Activated CD8-positive, alpha-beta T cell treated with anti-CD3 and anti-CD28 coated beads for 36 hours (primary cell): ENCODE measurements at regions not wholly inside any gene's neighbourhood (a gene's known extent, or its start where the extent isn't known, plus 50 kb on each side); places are given as distances from the start of the nearest gene placed in this dataset.

Experiments
- ATAC-seq: fragments of 200-7000 bp; cut with Tn5 transposase; one replicate; pipeline ENCODE4 v1.10.0; 2021; ENCODE audit warnings: mild to moderate bottlenecking, moderate library complexity
- CTCF ChIA-PET: fragments of 350-600 bp; sonication (Branson Sonifier 250); formaldehyde crosslinking; loops from one replicate; lab custom pipeline; 2021; ENCODE audit warnings: antibody characterized with exemption; lab: Charles Lee
- POLR2A ChIA-PET: fragments of 350-600 bp; sonication (Branson Sonifier 250); formaldehyde crosslinking; loops from one replicate; lab custom pipeline; 2021; ENCODE audit warnings: antibody characterized with exemption; lab: Charles Lee
- DNase-seq: peaks from one replicate; pipeline ENCODE4 v3.0.0-alpha.2; 2020
- H3K27ac Mint-ChIP-seq: one replicate; pipeline ENCODE4 v1.8.0; 2021; ENCODE audit warnings: mild to moderate bottlenecking, mixed read lengths
- H3K27me3 Mint-ChIP-seq: one replicate; pipeline ENCODE4 v1.8.0; 2021; ENCODE audit warnings: mixed read lengths
- H3K36me3 Mint-ChIP-seq: one replicate; pipeline ENCODE4 v1.8.0; 2021; ENCODE audit warnings: low read depth, mixed read lengths
- H3K4me1 Mint-ChIP-seq: one replicate; pipeline ENCODE4 v1.8.0; 2021; ENCODE audit warnings: low read depth, mixed read lengths
- H3K4me3 Mint-ChIP-seq: one replicate; pipeline ENCODE4 v1.8.0; 2021; ENCODE audit warnings: mild to moderate bottlenecking, moderate library complexity, mixed read lengths
- H3K9me3 Mint-ChIP-seq: one replicate; pipeline ENCODE4 v1.8.0; 2021; ENCODE audit warnings: mixed read lengths
- CTCF ChIP-seq: fragments of 200-600 bp; IDR thresholded peaks from one replicate; pipeline ENCODE4 v1.8.0; 2022; ENCODE audit warnings: antibody characterized with exemption, mild to moderate bottlenecking
- intact Hi-C: fragments of 100-400 bp; cut with micrococcal nuclease; formaldehyde crosslinking; loops from one replicate; pipeline ENCODE4 v1.10.0; 2022

- no peak overlapping the region for H3K4me3 Mint-ChIP-seq
- peaks cover 1% of the 10 kb centered on the region for H3K9me3 Mint-ChIP-seq
- ChIA-PET CTCF (interaction anchor here (2.3 kb wide), 1 partner anchor 11 kb away, joined by 6 read pairs; no protein-coding TSS in a partner anchor), POLR2A (no interaction called here)
- no peak for TF ChIP-seq CTCF
- intact Hi-C loops = no loop called here
- DNase-seq = no peak
- no peaks in the 10 kb centered on the region for H3K36me3 Mint-ChIP-seq
- no peak overlapping the region for H3K27ac Mint-ChIP-seq
- no peaks in the 10 kb centered on the region for H3K27me3 Mint-ChIP-seq
- H3K4me1 Mint-ChIP-seq = no peaks in the 10 kb centered on the region
- no peak for ATAC-seq
Observed at GRCh38 chrX:9301836-9302235, 163.0 kb upstream of the TBL1X start.

GRCh38 chrX:9302381-9302780 lies 162.5 kb upstream of the TBL1X start:
- Mint-ChIP-seq H3K36me3 (no peaks in the 10 kb centered on the region), H3K4me3 (no peak overlapping the region), H3K4me1 (no peaks in the 10 kb centered on the region), H3K9me3 (peaks cover 1% of the 10 kb centered on the region), H3K27ac (no peak overlapping the region), H3K27me3 (no peaks in the 10 kb centered on the region)
- no peak for TF ChIP-seq CTCF
- ATAC-seq (no peak), DNase-seq (no peak)
- intact Hi-C loops = no loop called here
- ChIA-PET POLR2A (no interaction called here), CTCF (no interaction called here)

GRCh38 chrX:9308426-9308825 lies 156.4 kb upstream of the TBL1X start:
- no peak overlapping the region for H3K4me3 Mint-ChIP-seq
- peaks cover 3% of the 10 kb centered on the region for H3K4me1 Mint-ChIP-seq
- ATAC-seq (no peak), DNase-seq (no peak)
- intact Hi-C loops = no loop called here
- CTCF ChIA-PET = interaction anchor here (1.1 kb wide), 1 partner anchor 85 kb away, joined by 3 read pairs; no protein-coding TSS in a partner anchor
- H3K36me3 Mint-ChIP-seq = no peaks in the 10 kb centered on the region
- no peak overlapping the region for H3K27ac Mint-ChIP-seq
- H3K27me3 Mint-ChIP-seq = no peaks in the 10 kb centered on the region
- H3K9me3 Mint-ChIP-seq = no peaks in the 10 kb centered on the region
- POLR2A ChIA-PET = no interaction called here
- TF ChIP-seq CTCF = no peak

GRCh38 chrX:9310616-9311015 lies 154.2 kb upstream of the TBL1X start:
- POLR2A ChIA-PET = no interaction called here
- CTCF ChIA-PET = no interaction called here

More at GRCh38 chrX:9310616-9311015, 154.2 kb upstream of the TBL1X start:
- no peak for TF ChIP-seq CTCF
- intact Hi-C loops = no loop called here
- no peaks in the 10 kb centered on the region for H3K9me3 Mint-ChIP-seq
- peaks cover 6% of the 10 kb centered on the region for H3K4me1 Mint-ChIP-seq
- DNase-seq (no peak), ATAC-seq (no peak)
- H3K27ac Mint-ChIP-seq = no peak overlapping the region
- no peak overlapping the region for H3K4me3 Mint-ChIP-seq
- H3K27me3 Mint-ChIP-seq = no peaks in the 10 kb centered on the region
- no peaks in the 10 kb centered on the region for H3K36me3 Mint-ChIP-seq
